ENCODE measurements at regions not wholly inside any gene's neighbourhood (a gene's known extent, or its start where the extent isn't known, plus 50 kb on each side); places are given as distances from the start of the nearest gene placed in this dataset.

GRCh38 chr11:112780351-112781087, 180.7 kb upstream of the NCAM1 start:
- TF ChIP-seq CTCF (IDR thresholded peaks at IDR 0.05) (peak in 3 of 12 donors; percentile 6 to 31 (median 21)), POLR2A (IDR thresholded peaks at IDR 0.05) (no peak)
